ENCODE measurements at regions not wholly inside any gene's neighbourhood (a gene's known extent, or its start where the extent isn't known, plus 50 kb on each side); places are given as distances from the start of the nearest gene placed in this dataset.

DNA sequence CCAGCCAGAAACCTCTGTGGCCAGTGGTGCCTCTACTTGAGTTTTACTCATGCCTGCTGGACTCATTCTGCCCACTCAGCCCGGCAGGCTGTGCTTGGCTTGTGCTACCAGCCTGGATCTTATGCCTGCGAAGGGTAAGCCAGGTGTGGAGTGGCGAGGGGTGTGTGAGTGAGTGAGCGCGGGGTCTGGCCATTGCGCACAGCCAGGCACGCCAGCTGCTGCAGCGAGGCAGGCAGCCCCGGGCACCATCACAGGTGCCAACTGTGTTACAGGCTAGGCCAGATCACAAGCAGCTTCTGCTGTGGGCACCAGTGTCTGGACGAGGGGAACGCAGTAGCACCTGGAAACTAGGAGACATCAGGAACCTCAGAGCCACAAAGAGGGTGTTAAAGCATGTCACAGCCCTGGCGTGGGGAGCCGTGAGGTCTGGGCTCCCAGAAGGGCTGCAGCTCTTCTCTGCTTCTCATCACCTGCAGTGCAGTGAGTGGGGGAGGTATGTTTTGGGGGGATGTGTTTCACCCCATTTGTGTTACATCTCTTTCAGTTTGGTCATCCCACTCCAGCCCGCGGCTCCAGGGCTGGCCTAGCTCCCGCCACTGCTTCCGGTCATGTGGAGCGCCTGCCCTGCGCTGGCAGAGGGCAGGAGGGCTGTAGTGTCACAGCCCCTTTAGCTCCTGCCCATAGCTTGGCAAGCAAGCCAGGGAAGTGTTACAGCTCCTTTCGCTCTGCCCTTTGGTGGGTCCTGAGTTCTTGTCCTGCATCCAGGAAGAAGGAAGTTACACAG lies 379.7 kb upstream of the IMPG1 start:
- TF ChIP-seq, protein P1, sequence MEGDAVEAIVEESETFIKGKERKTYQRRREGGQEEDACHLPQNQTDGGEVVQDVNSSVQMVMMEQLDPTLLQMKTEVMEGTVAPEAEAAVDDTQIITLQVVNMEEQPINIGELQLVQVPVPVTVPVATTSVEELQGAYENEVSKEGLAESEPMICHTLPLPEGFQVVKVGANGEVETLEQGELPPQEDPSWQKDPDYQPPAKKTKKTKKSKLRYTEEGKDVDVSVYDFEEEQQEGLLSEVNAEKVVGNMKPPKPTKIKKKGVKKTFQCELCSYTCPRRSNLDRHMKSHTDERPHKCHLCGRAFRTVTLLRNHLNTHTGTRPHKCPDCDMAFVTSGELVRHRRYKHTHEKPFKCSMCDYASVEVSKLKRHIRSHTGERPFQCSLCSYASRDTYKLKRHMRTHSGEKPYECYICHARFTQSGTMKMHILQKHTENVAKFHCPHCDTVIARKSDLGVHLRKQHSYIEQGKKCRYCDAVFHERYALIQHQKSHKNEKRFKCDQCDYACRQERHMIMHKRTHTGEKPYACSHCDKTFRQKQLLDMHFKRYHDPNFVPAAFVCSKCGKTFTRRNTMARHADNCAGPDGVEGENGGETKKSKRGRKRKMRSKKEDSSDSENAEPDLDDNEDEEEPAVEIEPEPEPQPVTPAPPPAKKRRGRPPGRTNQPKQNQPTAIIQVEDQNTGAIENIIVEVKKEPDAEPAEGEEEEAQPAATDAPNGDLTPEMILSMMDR (IDR thresholded peaks at IDR 0.05; ENCODE audit: low read depth, low read length, missing control alignments): no peak
- DNase-seq (ENCODE audit: low read depth): no peak
- H3K4me3 ChIP-seq (ENCODE audit: low read depth, low read length): no peak overlapping the region

DNA sequence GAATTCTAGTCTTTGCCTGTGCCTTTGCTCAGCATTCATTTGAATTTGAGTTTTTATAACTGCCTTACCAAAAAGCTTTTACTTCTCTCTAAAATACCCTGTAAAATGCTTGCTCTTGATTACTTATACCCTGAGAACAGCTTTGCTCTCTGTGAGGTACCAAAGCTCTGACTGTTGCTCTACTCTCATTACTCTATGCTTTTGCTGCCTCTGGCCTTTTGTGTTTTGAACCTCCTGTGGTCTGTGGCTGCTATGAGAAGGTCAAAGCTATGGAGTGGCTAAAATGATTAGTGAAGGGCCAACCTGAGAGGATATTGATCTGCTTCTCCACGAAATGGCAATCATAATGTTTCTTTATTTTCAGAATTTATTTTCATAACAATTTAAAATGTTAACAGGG lies 375.6 kb upstream of the IMPG1 start:
- no peak overlapping the region for H3K4me3 ChIP-seq (ENCODE audit: low read depth, low read length)
- no peak for DNase-seq (ENCODE audit: low read depth)
- TF ChIP-seq, protein P1 (IDR thresholded peaks at IDR 0.05; ENCODE audit: low read depth, low read length, missing control alignments): no peak

DNA sequence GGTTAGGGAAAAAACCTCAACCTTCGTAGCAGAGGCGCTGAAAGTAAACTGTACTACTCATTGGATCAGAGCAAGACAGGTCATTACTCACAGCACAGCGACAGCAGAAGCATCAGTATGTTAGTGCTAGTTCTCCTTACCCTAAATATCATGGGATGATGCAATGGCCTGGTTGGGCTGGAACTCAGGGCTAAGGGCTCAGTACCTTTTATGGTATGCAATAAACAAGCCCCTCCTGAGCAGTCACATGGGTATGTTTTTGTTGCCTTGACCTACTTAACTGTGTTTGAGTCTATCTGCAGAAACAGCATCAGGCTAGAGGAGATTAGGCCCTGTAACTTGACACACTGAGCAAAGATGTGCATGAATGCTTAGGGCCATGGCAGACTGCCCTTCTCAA lies 369.4 kb upstream of the IMPG1 start:
- TF ChIP-seq, protein P1 (IDR thresholded peaks at IDR 0.05; ENCODE audit: low read depth, low read length, missing control alignments): no peak
- DNase-seq (ENCODE audit: low read depth): no peak
- no peak overlapping the region for H3K4me3 ChIP-seq (ENCODE audit: low read depth, low read length)

DNA sequence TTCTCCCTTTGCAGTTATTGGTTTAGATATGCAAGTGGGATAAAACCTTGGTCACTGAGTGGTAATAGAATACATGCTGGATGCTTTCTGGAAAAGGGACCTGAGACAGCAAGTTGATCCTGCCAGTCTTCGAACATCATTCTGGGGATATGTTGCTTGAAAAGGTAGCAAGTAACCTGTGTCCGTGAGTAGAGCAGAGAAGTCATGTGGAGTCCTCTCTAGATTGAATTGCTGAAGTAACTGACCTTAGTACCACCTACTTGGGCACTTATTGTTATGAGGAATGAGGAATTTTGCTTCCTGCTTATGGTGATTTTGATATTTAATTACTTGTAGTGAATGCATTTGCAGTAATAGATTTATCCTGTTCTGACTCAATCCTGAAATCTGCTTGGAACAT lies 367.3 kb upstream of the IMPG1 start:
- TF ChIP-seq, protein P1 (IDR thresholded peaks at IDR 0.05; ENCODE audit: low read depth, low read length, missing control alignments): no peak
- no peak overlapping the region for H3K4me3 ChIP-seq (ENCODE audit: low read depth, low read length)
- no peak for DNase-seq (ENCODE audit: low read depth)

DNA sequence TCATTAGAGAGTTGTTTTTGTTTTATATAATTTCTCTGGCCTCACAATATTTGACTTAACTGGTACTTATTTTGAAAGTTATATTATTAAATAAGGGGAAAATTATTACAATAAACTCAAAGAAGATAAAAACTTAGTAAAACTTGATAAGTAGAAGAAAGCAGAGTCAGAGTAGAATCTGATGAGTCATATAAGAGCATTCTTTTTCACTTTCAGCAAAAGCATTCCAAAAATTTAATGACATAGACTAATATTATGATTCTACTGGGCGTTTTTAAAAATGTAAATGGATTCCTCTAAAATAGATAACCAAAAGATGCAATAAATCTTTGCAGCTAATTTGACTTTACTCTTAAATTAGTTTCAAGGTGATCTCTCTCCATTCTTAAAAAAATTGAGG lies 366.3 kb upstream of the IMPG1 start:
- H3K4me3 ChIP-seq (ENCODE audit: low read depth, low read length): no peak overlapping the region
- TF ChIP-seq, protein P1 (IDR thresholded peaks at IDR 0.05; ENCODE audit: low read depth, low read length, missing control alignments): no peak
- no peak for DNase-seq (ENCODE audit: low read depth)

DNA sequence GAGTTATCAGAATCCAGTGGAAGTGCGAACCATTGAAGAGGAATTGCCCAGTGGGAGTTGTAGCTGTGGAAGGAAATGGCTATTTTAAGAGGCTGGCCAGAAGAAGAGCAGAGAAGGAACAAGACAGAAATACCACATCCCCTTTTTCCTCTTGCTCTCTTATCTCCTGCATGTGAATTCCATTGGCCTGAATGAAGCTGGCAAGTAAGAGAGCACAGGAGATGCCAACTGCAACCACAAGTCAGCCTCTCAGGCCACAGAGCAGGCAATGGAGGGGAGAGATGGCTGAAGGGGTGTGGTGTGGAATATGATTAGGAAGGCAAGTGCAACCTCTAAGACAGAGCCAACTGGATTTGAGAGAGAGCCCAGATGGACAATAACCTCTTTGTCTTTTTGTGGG lies 362.7 kb upstream of the IMPG1 start:
- TF ChIP-seq, protein P1 (IDR thresholded peaks at IDR 0.05; ENCODE audit: low read depth, low read length, missing control alignments): no peak
- no peak for DNase-seq (ENCODE audit: low read depth)
- no peak overlapping the region for H3K4me3 ChIP-seq (ENCODE audit: low read depth, low read length)
